ENCODE measurements at regions not wholly inside any gene's neighbourhood (a gene's known extent, or its start where the extent isn't known, plus 50 kb on each side); places are given as distances from the start of the nearest gene placed in this dataset.

DNA sequence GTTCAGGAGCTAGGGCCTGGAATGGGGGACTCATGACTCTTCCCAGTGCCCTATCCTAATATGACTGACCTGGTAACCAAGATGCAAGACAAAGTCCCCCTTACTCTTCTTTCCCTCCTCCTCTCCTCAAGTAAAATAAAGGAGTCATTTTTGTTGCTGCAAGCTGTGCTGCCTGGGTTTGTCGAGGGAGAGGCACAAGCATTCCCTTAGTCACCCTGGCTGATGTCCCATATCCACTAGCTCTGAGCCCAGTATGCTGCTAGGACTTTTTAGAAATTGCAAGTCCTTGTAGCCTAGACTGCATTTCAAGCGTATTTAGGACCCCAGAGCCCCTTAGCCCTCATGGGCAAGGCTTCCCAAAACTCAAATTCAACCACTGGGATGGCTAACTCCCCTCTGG is 338.5 kb upstream of the SETBP1 start:
- ATAC-seq: no peak
- POLR2A ChIA-PET: no interaction called here

GRCh38 chr18:44342946-44343345 is 337.7 kb upstream of the SETBP1 start:
- ChIA-PET POLR2A (no interaction called here), CTCF (no interaction called here)
- H3K27me3 Mint-ChIP-seq (ENCODE audit: low read depth): no peaks in the 10 kb centered on the region; the same call in 1 of the 2 replicates
- H3K4me1 Mint-ChIP-seq: no peaks in the 10 kb centered on the region
- H3K4me3 Mint-ChIP-seq: no peak overlapping the region
- no peaks in the 10 kb centered on the region for H3K36me3 Mint-ChIP-seq
- no peak for DNase-seq (ENCODE audit: low spot score)
- ATAC-seq: no peak
- H3K27ac Mint-ChIP-seq: no peak overlapping the region
- H3K9me3 Mint-ChIP-seq: peaks cover 25% of the 10 kb centered on the region
- TF ChIP-seq, protein P1, sequence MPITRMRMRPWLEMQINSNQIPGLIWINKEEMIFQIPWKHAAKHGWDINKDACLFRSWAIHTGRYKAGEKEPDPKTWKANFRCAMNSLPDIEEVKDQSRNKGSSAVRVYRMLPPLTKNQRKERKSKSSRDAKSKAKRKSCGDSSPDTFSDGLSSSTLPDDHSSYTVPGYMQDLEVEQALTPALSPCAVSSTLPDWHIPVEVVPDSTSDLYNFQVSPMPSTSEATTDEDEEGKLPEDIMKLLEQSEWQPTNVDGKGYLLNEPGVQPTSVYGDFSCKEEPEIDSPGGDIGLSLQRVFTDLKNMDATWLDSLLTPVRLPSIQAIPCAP (CRISPR knock-in tag; IDR thresholded peaks at IDR 0.05): no peak
- TF ChIP-seq, protein P2, sequence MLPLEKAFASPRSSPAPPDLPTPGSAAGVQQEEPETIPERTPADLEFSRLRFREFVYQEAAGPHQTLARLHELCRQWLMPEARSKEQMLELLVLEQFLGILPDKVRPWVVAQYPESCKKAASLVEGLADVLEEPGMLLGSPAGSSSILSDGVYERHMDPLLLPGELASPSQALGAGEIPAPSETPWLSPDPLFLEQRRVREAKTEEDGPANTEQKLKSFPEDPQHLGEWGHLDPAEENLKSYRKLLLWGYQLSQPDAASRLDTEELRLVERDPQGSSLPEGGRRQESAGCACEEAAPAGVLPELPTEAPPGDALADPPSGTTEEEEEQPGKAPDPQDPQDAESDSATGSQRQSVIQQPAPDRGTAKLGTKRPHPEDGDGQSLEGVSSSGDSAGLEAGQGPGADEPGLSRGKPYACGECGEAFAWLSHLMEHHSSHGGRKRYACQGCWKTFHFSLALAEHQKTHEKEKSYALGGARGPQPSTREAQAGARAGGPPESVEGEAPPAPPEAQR (CRISPR knock-in tag; IDR thresholded peaks at IDR 0.05): no peak
- TF ChIP-seq CBFB (CRISPR knock-in tag; IDR thresholded peaks at IDR 0.05; ENCODE audit: low read depth) (no peak), TCF7 (CRISPR knock-in tag; IDR thresholded peaks at IDR 0.05; ENCODE audit: low read depth) (no peak), HMGXB4 (CRISPR knock-in tag; IDR thresholded peaks at IDR 0.05) (no peak), FOXP1 (CRISPR knock-in tag; IDR thresholded peaks at IDR 0.05; ENCODE audit: borderline replicate concordance) (no peak)
- TF ChIP-seq, protein P3, sequence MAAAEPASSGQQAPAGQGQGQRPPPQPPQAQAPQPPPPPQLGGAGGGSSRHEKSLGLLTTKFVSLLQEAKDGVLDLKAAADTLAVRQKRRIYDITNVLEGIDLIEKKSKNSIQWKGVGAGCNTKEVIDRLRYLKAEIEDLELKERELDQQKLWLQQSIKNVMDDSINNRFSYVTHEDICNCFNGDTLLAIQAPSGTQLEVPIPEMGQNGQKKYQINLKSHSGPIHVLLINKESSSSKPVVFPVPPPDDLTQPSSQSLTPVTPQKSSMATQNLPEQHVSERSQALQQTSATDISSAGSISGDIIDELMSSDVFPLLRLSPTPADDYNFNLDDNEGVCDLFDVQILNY (CRISPR knock-in tag; IDR thresholded peaks at IDR 0.05): no peak
- TF ChIP-seq, protein P4, sequence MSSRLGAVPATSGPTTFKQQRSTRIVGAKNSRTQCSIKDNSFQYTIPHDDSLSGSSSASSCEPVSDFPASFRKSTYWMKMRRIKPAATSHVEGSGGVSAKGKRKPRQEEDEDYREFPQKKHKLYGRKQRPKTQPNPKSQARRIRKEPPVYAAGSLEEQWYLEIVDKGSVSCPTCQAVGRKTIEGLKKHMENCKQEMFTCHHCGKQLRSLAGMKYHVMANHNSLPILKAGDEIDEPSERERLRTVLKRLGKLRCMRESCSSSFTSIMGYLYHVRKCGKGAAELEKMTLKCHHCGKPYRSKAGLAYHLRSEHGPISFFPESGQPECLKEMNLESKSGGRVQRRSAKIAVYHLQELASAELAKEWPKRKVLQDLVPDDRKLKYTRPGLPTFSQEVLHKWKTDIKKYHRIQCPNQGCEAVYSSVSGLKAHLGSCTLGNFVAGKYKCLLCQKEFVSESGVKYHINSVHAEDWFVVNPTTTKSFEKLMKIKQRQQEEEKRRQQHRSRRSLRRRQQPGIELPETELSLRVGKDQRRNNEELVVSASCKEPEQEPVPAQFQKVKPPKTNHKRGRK (CRISPR knock-in tag; IDR thresholded peaks at IDR 0.05; ENCODE audit: borderline replicate concordance): no peak

More for the DNA sequence above, 338.5 kb upstream of the SETBP1 start:
- Mint-ChIP-seq H3K9me3 (peaks cover 32% of the 10 kb centered on the region), H3K4me1 (no peaks in the 10 kb centered on the region), H3K4me3 (no peak overlapping the region), H3K36me3 (no peaks in the 10 kb centered on the region), H3K27me3 (ENCODE audit: low read depth) (no peaks in the 10 kb centered on the region; the same call in 1 of the 2 replicates), H3K27ac (no peak overlapping the region)
- no peak for DNase-seq (ENCODE audit: low spot score)
- CTCF ChIA-PET: no interaction called here
- TF ChIP-seq ZBTB21 (CRISPR knock-in tag; IDR thresholded peaks at IDR 0.05; ENCODE audit: borderline replicate concordance): no peak
- no peak for TF ChIP-seq ZNF416 (CRISPR knock-in tag; IDR thresholded peaks at IDR 0.05)
- TF ChIP-seq JAZF1 (CRISPR knock-in tag; IDR thresholded peaks at IDR 0.05): no peak
- TF ChIP-seq SMAD4 (CRISPR knock-in tag; IDR thresholded peaks at IDR 0.05): no peak
- no peak for TF ChIP-seq CBFB (CRISPR knock-in tag; IDR thresholded peaks at IDR 0.05; ENCODE audit: low read depth)
- TF ChIP-seq, protein P5, sequence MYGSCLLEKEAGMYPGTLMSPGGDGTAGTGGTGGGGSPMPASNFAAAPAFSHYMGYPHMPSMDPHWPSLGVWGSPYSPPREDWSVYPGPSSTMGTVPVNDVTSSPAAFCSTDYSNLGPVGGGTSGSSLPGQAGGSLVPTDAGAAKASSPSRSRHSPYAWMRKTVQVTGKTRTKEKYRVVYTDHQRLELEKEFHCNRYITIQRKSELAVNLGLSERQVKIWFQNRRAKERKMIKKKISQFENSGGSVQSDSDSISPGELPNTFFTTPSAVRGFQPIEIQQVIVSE (CRISPR knock-in tag; IDR thresholded peaks at IDR 0.05; ENCODE audit: borderline replicate concordance): no peak
- TF ChIP-seq NFATC4 (CRISPR knock-in tag; IDR thresholded peaks at IDR 0.05): no peak
- TF ChIP-seq, protein P6, sequence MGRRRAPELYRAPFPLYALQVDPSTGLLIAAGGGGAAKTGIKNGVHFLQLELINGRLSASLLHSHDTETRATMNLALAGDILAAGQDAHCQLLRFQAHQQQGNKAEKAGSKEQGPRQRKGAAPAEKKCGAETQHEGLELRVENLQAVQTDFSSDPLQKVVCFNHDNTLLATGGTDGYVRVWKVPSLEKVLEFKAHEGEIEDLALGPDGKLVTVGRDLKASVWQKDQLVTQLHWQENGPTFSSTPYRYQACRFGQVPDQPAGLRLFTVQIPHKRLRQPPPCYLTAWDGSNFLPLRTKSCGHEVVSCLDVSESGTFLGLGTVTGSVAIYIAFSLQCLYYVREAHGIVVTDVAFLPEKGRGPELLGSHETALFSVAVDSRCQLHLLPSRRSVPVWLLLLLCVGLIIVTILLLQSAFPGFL (CRISPR knock-in tag; IDR thresholded peaks at IDR 0.05; ENCODE audit: borderline replicate concordance): no peak
- TF ChIP-seq E2F1 (CRISPR knock-in tag; IDR thresholded peaks at IDR 0.05): no peak
- no peak for TF ChIP-seq USF2 (CRISPR knock-in tag; IDR thresholded peaks at IDR 0.05)
- TF ChIP-seq, protein P1 (CRISPR knock-in tag; IDR thresholded peaks at IDR 0.05): no peak
